K562 (cell line): ENCODE measurements at regions not wholly inside any gene's neighbourhood (a gene's known extent, or its start where the extent isn't known, plus 50 kb on each side); places are given as distances from the start of the nearest gene placed in this dataset.

ENCODE experiments used
- ATAC-seq: fragments of 200-7000 bp; cut with Tn5 transposase; 3 replicates; pipeline ENCODE4 v1.9.1; 2020; ENCODE audit warnings: moderate library complexity
- BruUV-seq: library from RNA; stranded (reverse); fragments of 400-500 nt; replicated peaks from 2 replicates; lab custom pipeline; 2021; lab: Mats Ljungman, UMichigan
- CTCF ChIA-PET: fragments of 300-600 bp; formaldehyde crosslinking; extraction: SDS; loops from one replicate; lab custom pipeline; 2021; ENCODE audit warnings: low intra/inter-chr PET ratio; lab: Yijun Ruan, JAX
- POLR2A ChIA-PET: fragments of 300-600, 350-650 bp; sonication (Branson Sonifier 250); formaldehyde crosslinking; extraction: SDS; loops from one replicate; lab custom pipeline; 2021; ENCODE audit warnings: antibody characterized with exemption, inconsistent platforms; lab: Yijun Ruan, JAX
- DNase-seq, 4 experiments: peaks; one replicate each; pipeline versions ENCODE4 v3.0.0 to v3.0.0-alpha.2; 2011 to 2018; ENCODE audit warnings: low spot score in 3 of 4, mixed read lengths in 3 of 4; ENCODE audit errors: extremely low read depth in 1 of 4
- FAIRE-seq: peaks from 2 replicates; lab custom pipeline; 2011; peaks lifted over from hg19 to GRCh38; lab: Jason Lieb, UNC
- H2AFZ ChIP-seq: 2 replicates; pipeline ENCODE4 v1.6.0; 2011; ENCODE audit warnings: low read depth, low read length, control low read depth, inconsistent platforms
- H3K27ac ChIP-seq: fragments of 200-600 bp; 3 replicates; pipeline ENCODE4 v1.8.0; 2011; ENCODE audit warnings: low read depth, mild to moderate bottlenecking, control low read depth, inconsistent platforms, low read length, moderate library complexity, mixed read lengths; ENCODE audit errors: extremely low read depth
- H3K27me3 ChIP-seq, 2 experiments: fragments of 300-600 bp in 1 of 2; 2 replicates in 1 of 2; 3 replicates in 1 of 2; pipeline versions ENCODE4 v1.6.0 to v1.8.0; 2011; ENCODE audit warnings: inconsistent platforms in 2 of 2, low read length in 2 of 2, mild to moderate bottlenecking in 1 of 2, mixed read lengths in 1 of 2, moderate library complexity in 1 of 2; ENCODE audit not compliant: control insufficient read depth in 2 of 2, insufficient read depth in 2 of 2
- H3K36me3 ChIP-seq: fragments of 300-600 bp; 3 replicates; pipeline ENCODE4 v1.8.0; 2011; ENCODE audit warnings: mild to moderate bottlenecking, low read length, inconsistent platforms; ENCODE audit not compliant: control insufficient read depth, insufficient read depth
- H3K4me1 ChIP-seq, 2 experiments: fragments of 200-600 bp in 1 of 2; replicated peaks in 1 of 2; 2 replicates in 1 of 2; 3 replicates in 1 of 2; pipeline versions ENCODE4 v1.5.1 to v1.8.0; 2011; ENCODE audit warnings: inconsistent platforms in 2 of 2, low read length in 2 of 2, mild to moderate bottlenecking in 1 of 2, mixed read lengths in 1 of 2, moderate library complexity in 1 of 2; ENCODE audit not compliant: control insufficient read depth in 2 of 2, insufficient read depth in 2 of 2
- H3K4me2 ChIP-seq: 2 replicates; pipeline ENCODE4 v1.6.1; 2011; ENCODE audit warnings: low read length, control low read depth, inconsistent platforms, mixed read lengths; ENCODE audit not compliant: insufficient read depth
- H3K4me3 ChIP-seq: fragments of 200-600 bp; sonication (generic), shearing (Covaris generic); 2 replicates; pipeline ENCODE4 v1.5.1; 2016; ENCODE audit warnings: control low read depth, inconsistent platforms
- H3K79me2 ChIP-seq: fragments of 200-600 bp; 3 replicates; pipeline ENCODE4 v1.8.0; 2011; ENCODE audit warnings: low read length, inconsistent platforms; ENCODE audit not compliant: control insufficient read depth, insufficient read depth
- H3K9ac ChIP-seq, 2 experiments: 2 replicates each; pipeline versions ENCODE4 v1.6.0 to v1.6.1; 2011; ENCODE audit warnings: low read depth in 2 of 2, low read length in 2 of 2, control low read depth in 1 of 2, inconsistent platforms in 1 of 2, mild to moderate bottlenecking in 1 of 2, mixed read lengths in 1 of 2; ENCODE audit not compliant: insufficient read depth in 1 of 2
- H3K9me1 ChIP-seq: one replicate; pipeline ENCODE4 v1.6.0; 2011; ENCODE audit warnings: inconsistent platforms, mild to moderate bottlenecking, low read length, moderate library complexity; ENCODE audit not compliant: control insufficient read depth, insufficient read depth
- H3K9me3 ChIP-seq: replicated peaks from 2 replicates; pipeline ENCODE4 v1.5.1; 2011; ENCODE audit warnings: low read depth, low read length, inconsistent platforms; ENCODE audit not compliant: control insufficient read depth, insufficient read depth
- H4K20me1 ChIP-seq: replicated peaks from 2 replicates; pipeline ENCODE4 v1.6.1; 2011; ENCODE audit warnings: low read length, inconsistent platforms, mixed read lengths; ENCODE audit not compliant: control insufficient read depth, insufficient read depth
- EZH2 ChIP-seq: IDR thresholded peaks from 2 replicates; pipeline ENCODE4 v1.6.1; 2012; ENCODE audit warnings: low read depth, mild to moderate bottlenecking, inconsistent platforms, low read length, borderline replicate concordance
- ILK ChIP-seq: fragments of 450-650 bp; IDR thresholded peaks from 2 replicates; pipeline ENCODE4 v1.6.1; 2016; ENCODE audit warnings: missing genetic modification characterization, low read depth, mild to moderate bottlenecking, missing compliant biosample characterization, moderate library complexity, borderline replicate concordance
- KDM4B ChIP-seq, 2 experiments: fragments of 450-650 bp in 1 of 2; sonication (generic) in 1 of 2; IDR thresholded peaks; 2 replicates each; pipeline ENCODE4 v1.6.1; 2016 to 2017; ENCODE audit warnings: borderline replicate concordance in 2 of 2, antibody characterized with exemption in 1 of 2, low read depth in 1 of 2, mild to moderate bottlenecking in 1 of 2
- NCOA1 ChIP-seq: fragments of 450-650 bp; IDR thresholded peaks from 2 replicates; pipeline ENCODE4 v1.6.1; 2016; ENCODE audit warnings: low read depth
- NFE2 ChIP-seq: IDR thresholded peaks from 2 replicates; pipeline ENCODE4 v1.6.1; 2014; ENCODE audit warnings: antibody characterized with exemption, low read depth
- RFX5 ChIP-seq: IDR thresholded peaks from 2 replicates; pipeline ENCODE4 v1.6.1; 2011; ENCODE audit warnings: low read depth, mild to moderate bottlenecking, improper control_type of control experiment, low read length
- SRSF7 ChIP-seq: fragments of 200-400 bp; formaldehyde crosslinking; optimal IDR thresholded peaks from 2 replicates; pipeline ENCODE3; 2017; ENCODE audit warnings: mild to moderate bottlenecking, low read depth, low read length
- TEAD1 ChIP-seq, 2 experiments: fragments of 450-650 bp in 1 of 2; sonication (generic) in 1 of 2; formaldehyde crosslinking; IDR thresholded peaks; 2 replicates each; pipeline versions ENCODE4 v1.4.0 to v1.8.0; 2020 to 2022; ENCODE audit warnings: mild to moderate bottlenecking in 2 of 2, missing genetic modification reagents in 1 of 2
- TRIM28 ChIP-seq: fragments of 450-650 bp; IDR thresholded peaks from 2 replicates; pipeline ENCODE4 v1.6.1; 2017
- YBX1 ChIP-seq: fragments of 450-650 bp; IDR thresholded peaks from 2 replicates; pipeline ENCODE4 v1.7.1; 2016; ENCODE audit warnings: mild to moderate bottlenecking
- in situ Hi-C: fragments of 300-500 bp; cut with MboI; formaldehyde crosslinking; loops from 4 replicates; pipeline ENCODE4 v1.15.0; 2018; ENCODE audit warnings: inconsistent platforms, mixed read lengths
- intact Hi-C: fragments of 100-400 bp; cut with micrococcal nuclease; formaldehyde crosslinking; loops from 2 replicates; pipeline ENCODE4 v1.14.2; 2022

DNA sequence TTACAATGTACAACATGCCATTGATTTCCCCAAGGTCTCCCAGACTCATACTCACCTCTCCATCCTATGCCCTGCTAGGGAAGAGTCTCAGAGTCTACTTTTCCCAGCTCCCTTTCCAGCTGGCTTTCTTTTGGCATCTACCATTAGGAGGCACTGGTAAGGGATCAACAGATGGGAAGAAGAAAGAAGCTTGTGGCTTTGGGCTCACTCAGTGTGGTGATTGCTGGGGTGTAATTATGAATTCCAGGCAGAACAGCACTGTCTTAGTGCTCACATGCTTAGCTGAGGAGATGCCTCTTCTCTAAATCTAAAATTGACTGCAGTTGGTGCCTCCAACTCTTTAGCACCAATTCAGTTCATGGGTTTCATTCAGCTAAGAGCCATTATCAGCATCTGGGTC, 330.0 kb downstream of the PSAT1 start:
- no peaks in the 10 kb centered on the region for H4K20me1 ChIP-seq
- TF ChIP-seq NFE2 (no peak), RFX5 (no peak), NCOA1 (no peak), KDM4B (IDR thresholded peaks at IDR 0.05; ENCODE audit: borderline replicate concordance in 2 of 2, low read depth in 1 of 2) (no peak), TEAD1 (CRISPR knock-in tag; IDR thresholded peaks at IDR 0.05) (no peak), ILK (no peak), YBX1 (no peak), TRIM28 (no peak), SRSF7 (no peak), EZH2 (no peak)
- TF ChIP-seq, all 486 proteins: peak for 0
- Histone ChIP-seq H3K4me1 (no peaks in the 10 kb centered on the region), H2AFZ (no peak overlapping the region), H3K4me3 (no peak overlapping the region), H3K27me3 (no peaks in the 10 kb centered on the region), H3K27ac (no peak overlapping the region), H3K9me3 (no peaks in the 10 kb centered on the region), H3K79me2 (no peaks in the 10 kb centered on the region), H3K9ac (no peak overlapping the region), H3K4me2 (no peak overlapping the region), H3K9me1 (no peaks in the 10 kb centered on the region), H3K36me3 (no peaks in the 10 kb centered on the region)
- CTCF ChIA-PET = no interaction called here
- no TSS peak for BruUV-seq
- no peak for DNase-seq
- POLR2A ChIA-PET = no interaction called here
- no peak for ATAC-seq
- intact Hi-C loops = no loop called here
- no peak for FAIRE-seq
- in situ Hi-C loops = no loop called here
